Common myeloid progenitor, CD34-positive (primary cell): ENCODE measurements at regions not wholly inside any gene's neighbourhood (a gene's known extent, or its start where the extent isn't known, plus 50 kb on each side); places are given as distances from the start of the nearest gene placed in this dataset.
"Not testable (repeated sequence)": the region's sequence is repeated elsewhere in the genome, so short reads cannot be mapped to it uniquely, and the experiment has no call there.

Experiments used
- CTCF ChIA-PET: fragments of 350-600 bp; sonication (Branson Sonifier 250); formaldehyde crosslinking; loops from one replicate; lab custom pipeline; 2021; ENCODE audit warnings: antibody characterized with exemption; lab: Charles Lee
- POLR2A ChIA-PET: fragments of 350-600 bp; sonication (Branson Sonifier 250); formaldehyde crosslinking; loops from one replicate; lab custom pipeline; 2021; ENCODE audit warnings: antibody characterized with exemption; lab: Charles Lee
- DNase-seq, 3 donors: peaks; one replicate each; pipeline versions ENCODE4 v3.0.0 to v3.0.0-alpha.2; 2013
- H3K27ac ChIP-seq, 2 experiments: 1 replicate in 1 of 2; 2 replicates in 1 of 2; pipeline ENCODE4 v1.7.0; 2013; ENCODE audit warnings: inconsistent platforms in 2 of 2, low read length in 2 of 2, mild to moderate bottlenecking in 2 of 2, low read depth in 1 of 2, moderate library complexity in 1 of 2; ENCODE audit not compliant: severe bottlenecking in 2 of 2, insufficient read depth in 1 of 2, poor library complexity in 1 of 2
- H3K27me3 ChIP-seq, 5 experiments: replicated peaks in 2 of 5; 1 replicate in 3 of 5; 2 replicates in 2 of 5; pipeline versions ENCODE4 v1.6.1 to v1.7.0; 2013; ENCODE audit warnings: low read length in 4 of 5, mild to moderate bottlenecking in 2 of 5, moderate library complexity in 2 of 5, inconsistent platforms in 1 of 5; ENCODE audit not compliant: insufficient read depth in 5 of 5, control insufficient read depth in 4 of 5
- H3K36me3 ChIP-seq, 4 experiments: 1 replicate in 2 of 4; 2 replicates in 2 of 4; pipeline versions ENCODE4 v1.6.1 to v1.7.0; 2013; ENCODE audit warnings: low read length in 3 of 4, control low read depth in 1 of 4, mild to moderate bottlenecking in 1 of 4; ENCODE audit not compliant: control insufficient read depth in 4 of 4, insufficient read depth in 4 of 4
- H3K4me1 ChIP-seq, 4 experiments: 1 replicate in 3 of 4; 2 replicates in 1 of 4; pipeline versions ENCODE4 v1.6.1 to v1.7.1; 2013; ENCODE audit warnings: low read length in 3 of 4, mild to moderate bottlenecking in 3 of 4, control low read depth in 1 of 4, inconsistent platforms in 1 of 4, moderate library complexity in 1 of 4; ENCODE audit not compliant: control insufficient read depth in 4 of 4, insufficient read depth in 4 of 4; ENCODE audit errors: control extremely low read depth in 1 of 4
- H3K4me3 ChIP-seq, 7 experiments: 1 replicate in 4 of 7; 2 replicates in 3 of 7; pipeline versions ENCODE4 v1.5.1 to v1.7.0; 2013; ENCODE audit warnings: mild to moderate bottlenecking in 7 of 7, low read length in 6 of 7, moderate library complexity in 6 of 7, inconsistent platforms in 2 of 7, low read depth in 2 of 7, control low read depth in 1 of 7; ENCODE audit not compliant: insufficient read depth in 4 of 7, control insufficient read depth in 1 of 7; ENCODE audit errors: extremely low read depth in 1 of 7
- H3K9me3 ChIP-seq, 5 experiments: 1 replicate in 4 of 5; 2 replicates in 1 of 5; pipeline versions ENCODE4 v1.6.1 to v1.7.1; 2013; ENCODE audit warnings: low read length in 4 of 5, mild to moderate bottlenecking in 2 of 5, inconsistent platforms in 1 of 5, low read depth in 1 of 5, moderate library complexity in 1 of 5; ENCODE audit not compliant: control insufficient read depth in 4 of 5, insufficient read depth in 2 of 5; ENCODE audit errors: control extremely low read depth in 1 of 5
- WGBS: methylation state at CpG from one replicate; pipeline ENCODE4 v1.1.5; 2013; ENCODE audit not compliant: insufficient coverage; 5-methylcytosine and 5-hydroxymethylcytosine counted together

DNA sequence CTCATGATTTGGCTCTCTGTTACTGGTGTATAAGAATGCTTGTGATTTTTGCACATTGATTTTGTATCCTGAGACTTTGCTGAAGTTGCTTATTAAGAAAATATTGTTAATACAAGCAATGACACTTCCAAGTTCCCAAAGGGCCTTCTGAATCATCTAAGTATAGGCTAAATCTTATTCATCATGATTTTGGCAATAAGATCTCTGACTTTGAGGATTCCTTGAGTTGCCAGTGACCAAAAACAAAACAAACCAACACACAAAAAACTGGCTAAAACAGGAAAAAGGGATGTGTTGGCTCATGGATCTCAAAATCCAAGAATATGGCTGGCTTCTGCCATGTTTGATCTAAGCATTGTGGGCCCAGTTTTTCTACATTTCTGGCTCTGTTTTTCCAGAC is 163.4 kb downstream of the HHIPL2 start:
- no peaks in the 10 kb centered on the region for H3K27me3 ChIP-seq
- peaks cover 0 to 7% (median 0%) of the 10 kb centered on the region in 5 experiments for H3K9me3 ChIP-seq
- no peak overlapping the region for H3K4me3 ChIP-seq
- H3K36me3 ChIP-seq, result no peaks in the 10 kb centered on the region
- no peak overlapping the region for H3K27ac ChIP-seq
- H3K4me1 ChIP-seq, result no peaks in the 10 kb centered on the region
- POLR2A ChIA-PET, result no interaction called here
- CTCF ChIA-PET, result no interaction called here
- DNase-seq, result no peak

DNA sequence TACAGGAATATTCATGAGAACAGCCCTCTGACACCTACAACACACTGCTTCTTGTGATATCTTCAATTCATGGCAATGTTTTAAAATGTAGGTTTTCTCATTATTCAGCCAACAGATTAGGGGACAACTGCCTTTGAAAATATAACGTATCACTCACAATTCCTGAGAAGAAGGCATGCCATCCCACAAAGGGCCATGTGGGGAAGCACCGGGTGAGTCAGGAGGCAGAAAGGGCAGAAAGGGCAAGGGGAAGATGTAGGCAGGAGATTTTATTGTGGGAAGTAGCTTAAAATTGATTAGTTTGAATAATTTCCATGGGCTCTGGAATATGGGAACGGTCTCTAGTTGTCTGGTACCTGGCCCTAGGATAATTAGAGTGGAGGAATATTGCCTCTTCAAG is 165.7 kb downstream of the HHIPL2 start:
- 96% methylated on average over 3 of the region's 3 CpGs for WGBS
- Histone ChIP-seq H3K4me3 (no peak overlapping the region), H3K27ac (no peak overlapping the region), H3K27me3 (no peaks in the 10 kb centered on the region), H3K9me3 (peaks cover 0 to 7% (median 0%) of the 10 kb centered on the region in 5 experiments), H3K4me1 (no peaks in the 10 kb centered on the region), H3K36me3 (no peaks in the 10 kb centered on the region)
- CTCF ChIA-PET, result no interaction called here
- no peak for DNase-seq
- POLR2A ChIA-PET, result no interaction called here

DNA sequence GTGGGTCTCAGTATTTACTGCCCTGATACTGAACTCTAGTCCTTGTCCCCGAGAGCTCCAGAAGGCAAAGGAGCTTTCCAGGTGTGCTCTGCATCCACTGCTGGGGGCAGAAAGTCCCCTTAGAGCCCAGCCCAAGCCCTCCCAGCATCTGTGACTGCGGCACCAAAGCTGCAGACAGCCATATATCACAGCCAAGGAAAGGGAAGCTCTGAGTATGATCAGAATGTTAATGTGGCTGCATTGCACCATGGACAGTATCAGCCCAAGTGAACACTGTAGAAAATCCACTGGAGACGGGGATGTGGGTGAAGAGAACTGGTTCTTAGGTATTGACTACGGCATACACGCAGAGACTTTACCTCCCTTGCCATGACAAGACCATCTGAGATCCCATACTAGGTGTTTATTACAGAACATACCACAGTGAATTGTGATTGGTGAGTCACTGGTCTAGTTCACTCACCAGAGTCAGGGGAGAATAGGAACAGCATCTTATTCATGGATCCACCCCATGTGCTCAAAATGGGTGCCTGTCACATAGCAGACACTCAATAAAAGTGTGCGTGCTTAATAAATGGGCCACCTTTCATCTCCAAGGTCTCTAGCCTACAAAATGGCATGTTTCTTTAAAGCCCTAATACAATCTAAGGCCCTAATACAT is 170.3 kb downstream of the HHIPL2 start:
- Histone ChIP-seq H3K4me3 (no peak overlapping the region), H3K36me3 (no peaks in the 10 kb centered on the region), H3K27me3 (peaks cover 0 to 3% (median 0%) of the 10 kb centered on the region in 5 experiments), H3K27ac (no peak overlapping the region), H3K9me3 (peaks cover 0 to 6% (median 0%) of the 10 kb centered on the region in 5 experiments), H3K4me1 (no peaks in the 10 kb centered on the region)
- WGBS, result 100% methylated on average over 3 of the region's 6 CpGs
- ChIA-PET POLR2A (no interaction called here), CTCF (no interaction called here)
- no peak for DNase-seq

DNA sequence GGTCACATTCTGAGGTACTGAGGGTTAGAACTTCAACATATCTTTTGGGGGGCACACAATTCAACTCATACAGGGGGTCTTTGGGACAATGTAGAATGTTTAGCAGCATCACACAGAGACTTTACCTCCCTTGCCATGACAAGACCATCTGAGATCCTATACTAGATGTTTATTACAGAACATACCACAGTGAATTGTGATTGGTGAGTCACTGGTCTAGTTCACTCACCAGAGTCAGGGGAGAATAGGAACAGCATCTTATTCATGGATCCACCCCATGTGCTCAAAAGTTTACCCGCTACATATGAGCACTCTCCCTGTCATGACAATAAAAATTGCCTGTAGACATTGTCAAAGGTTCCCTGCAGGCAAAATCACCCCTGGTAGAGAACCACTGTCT is 171.1 kb downstream of the HHIPL2 start:
- POLR2A ChIA-PET, DNase-seq, H3K27ac ChIP-seq, H3K9me3 ChIP-seq, H3K27me3 ChIP-seq, H3K4me1 ChIP-seq, CTCF ChIA-PET, H3K4me3 ChIP-seq, H3K36me3 ChIP-seq: not testable (repeated sequence)
- 100% methylated on average over 1 of the region's 1 CpG for WGBS

DNA sequence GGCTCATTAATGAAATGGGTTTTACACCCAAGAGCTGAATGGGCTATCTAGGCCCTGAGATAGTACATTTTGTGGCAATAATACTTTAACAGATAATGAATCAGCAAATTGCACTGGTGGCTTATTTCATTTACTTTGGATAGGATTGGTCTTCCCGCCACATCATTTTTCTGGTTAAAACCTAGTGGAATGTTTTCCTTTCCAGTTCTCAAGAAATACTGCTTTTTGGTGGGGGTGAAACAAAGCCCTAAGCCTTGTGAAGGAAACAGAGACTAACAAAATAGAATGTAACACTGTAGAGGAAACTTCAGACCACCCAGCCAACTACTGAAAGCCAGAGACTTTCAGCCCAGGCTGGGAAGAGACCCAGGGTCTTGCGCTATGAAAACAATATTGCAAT is 172.2 kb downstream of the HHIPL2 start:
- ChIA-PET POLR2A (no interaction called here), CTCF (no interaction called here)
- Histone ChIP-seq H3K36me3 (no peaks in the 10 kb centered on the region), H3K27ac (no peak overlapping the region), H3K9me3 (peaks cover 0 to 6% (median 0%) of the 10 kb centered on the region in 5 experiments), H3K4me3 (no peak overlapping the region), H3K27me3 (peaks cover 0 to 3% (median 0%) of the 10 kb centered on the region in 5 experiments), H3K4me1 (no peaks in the 10 kb centered on the region)
- DNase-seq, result no peak
- WGBS, result no CpG with 5 or more reads among the region's 2 CpGs

GRCh38 chr1:222373831-222374602 is 173.9 kb downstream of the HHIPL2 start:
- POLR2A ChIA-PET, result no interaction called here
- H3K27ac ChIP-seq, result no peak overlapping the region

DNA sequence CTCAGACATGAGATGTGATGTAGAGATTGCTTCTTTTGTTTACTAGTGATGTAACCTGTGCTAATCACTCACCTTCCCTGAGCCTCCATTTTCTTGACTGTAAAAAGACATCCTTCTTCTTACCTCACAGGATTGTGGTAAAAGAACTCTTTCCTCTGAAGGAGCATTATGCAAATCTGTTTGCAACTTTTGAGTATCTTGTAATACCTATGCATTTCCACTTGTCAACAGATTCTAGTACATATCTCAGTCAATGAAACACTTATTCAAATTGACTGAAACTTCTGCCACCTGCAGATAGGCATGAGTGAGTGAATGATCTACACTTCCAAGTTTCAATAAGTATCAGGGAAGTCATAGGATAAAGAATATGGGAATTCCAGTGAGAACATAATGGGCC is 174.7 kb downstream of the HHIPL2 start:
- Histone ChIP-seq H3K4me1 (no peaks in the 10 kb centered on the region), H3K36me3 (no peaks in the 10 kb centered on the region), H3K27me3 (peaks cover 0 to 3% (median 0%) of the 10 kb centered on the region in 5 experiments), H3K9me3 (peaks cover 0 to 1% (median 0%) of the 10 kb centered on the region in 5 experiments), H3K4me3 (no peak overlapping the region), H3K27ac (no peak overlapping the region)
- ChIA-PET POLR2A (no interaction called here), CTCF (no interaction called here)
- no peak for DNase-seq

More at GRCh38 chr1:222373831-222374602, 173.9 kb downstream of the HHIPL2 start:
- WGBS, result 89% methylated on average over 4 of the region's 7 CpGs
- Histone ChIP-seq H3K4me3 (no peak overlapping the region), H3K4me1 (no peaks in the 10 kb centered on the region), H3K36me3 (no peaks in the 10 kb centered on the region), H3K9me3 (peaks cover 0 to 1% (median 0%) of the 10 kb centered on the region in 5 experiments), H3K27me3 (peaks cover 0 to 3% (median 0%) of the 10 kb centered on the region in 5 experiments)
- CTCF ChIA-PET, result no interaction called here
- no peak for DNase-seq
